ENCODE measurements at regions not wholly inside any gene's neighbourhood (a gene's known extent, or its start where the extent isn't known, plus 50 kb on each side); places are given as distances from the start of the nearest gene placed in this dataset.

DNA sequence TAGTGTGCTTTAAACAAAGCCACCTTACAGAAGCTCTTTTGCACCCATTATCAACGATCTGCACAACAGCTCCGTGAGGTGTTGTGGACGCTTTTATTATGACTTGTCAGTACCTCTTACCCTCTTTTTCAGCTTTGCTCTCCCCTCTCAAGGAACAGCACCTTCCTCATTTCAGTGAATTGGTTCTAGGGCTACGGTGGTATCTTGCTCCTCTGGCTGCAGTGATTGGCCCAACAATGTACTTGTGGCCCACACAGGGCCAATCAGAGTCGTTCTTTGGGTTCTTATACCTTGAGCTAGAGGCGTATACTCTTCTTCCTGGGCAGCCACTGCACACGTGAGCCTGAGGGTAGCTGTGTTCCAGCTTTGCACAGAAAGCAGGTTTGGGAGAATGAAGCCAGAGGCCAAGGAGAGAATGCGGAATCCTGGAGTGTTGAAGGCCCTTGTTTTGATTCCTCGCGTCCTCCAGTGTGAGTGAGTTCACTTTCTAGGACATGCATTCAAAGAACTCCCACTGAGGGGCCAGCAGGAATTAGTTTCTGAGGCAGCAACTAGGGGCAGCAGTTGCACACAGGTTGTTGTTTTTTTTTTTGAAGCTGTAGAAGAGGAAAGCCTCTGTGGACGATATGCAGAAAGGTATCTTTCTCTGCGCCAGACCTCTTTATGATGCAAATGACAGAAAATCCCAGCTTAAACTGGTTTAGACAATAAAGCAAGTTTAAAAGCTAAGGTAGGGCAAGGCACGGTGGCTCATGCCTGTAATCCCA lies 49.8 kb upstream of the PDZD8 start:
- no peak for DNase-seq

Data from dermis blood vessel endothelial cell (primary cell).